Right renal cortex interstitium (tissue), 3 donors: ENCODE measurements at regions not wholly inside any gene's neighbourhood (a gene's known extent, or its start where the extent isn't known, plus 50 kb on each side); places are given as distances from the start of the nearest gene placed in this dataset.
"Not testable (repeated sequence)": the region's sequence is repeated elsewhere in the genome, so short reads cannot be mapped to it uniquely, and the experiment has no call there.

Experiments
- DNase-seq, 3 donors: peaks; one replicate each; pipeline ENCODE4 v3.0.0-alpha.2; 2013; ENCODE audit warnings: low read depth in 3 of 3, low spot score in 2 of 3

DNA sequence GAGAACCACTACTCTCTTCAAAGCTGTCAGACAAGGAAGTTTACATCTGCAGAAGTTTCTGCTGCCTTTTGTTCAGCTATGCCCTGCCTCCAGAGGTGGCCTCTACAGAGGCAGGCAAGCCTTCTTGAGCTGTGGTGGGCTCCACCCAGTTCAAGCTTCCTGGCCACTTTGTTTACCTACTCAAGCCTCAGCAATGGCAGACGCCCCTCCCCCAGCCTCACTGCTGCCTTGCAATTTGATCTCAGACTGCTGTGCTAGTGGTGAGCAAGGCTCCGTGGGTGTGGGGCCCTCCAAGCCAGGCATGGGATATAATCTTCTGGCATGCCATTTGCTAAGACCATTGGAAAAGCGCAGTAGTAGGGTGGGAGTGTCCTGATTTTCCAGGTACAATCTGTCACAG is 144.0 kb downstream of the CCNG2 start:
- DNase-seq = not testable (repeated sequence)

- no peak for DNase-seq
These were observed 148.8 kb downstream of the CCNG2 start for GRCh38 chr4:77305766-77306165.

DNA sequence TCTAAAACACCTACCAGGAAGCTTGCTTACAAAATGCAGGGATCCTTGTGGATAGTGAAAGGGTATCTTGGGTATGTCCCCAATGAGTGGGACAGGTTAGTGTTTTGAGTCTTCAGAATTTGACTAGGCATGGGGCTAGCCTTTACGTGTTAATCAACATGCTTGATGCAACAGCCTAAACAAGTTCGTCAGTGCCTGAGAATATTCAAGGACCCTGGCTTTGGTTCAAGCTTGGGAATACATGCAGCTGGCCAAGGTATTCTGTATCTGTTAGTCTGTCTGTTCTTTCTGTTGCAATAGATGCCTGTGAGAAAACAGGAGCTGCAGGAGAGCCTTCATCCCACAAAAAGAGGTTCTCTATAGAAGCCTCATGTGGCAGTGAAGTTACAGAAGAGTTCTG is 149.5 kb downstream of the CCNG2 start:
- no peak for DNase-seq

DNA sequence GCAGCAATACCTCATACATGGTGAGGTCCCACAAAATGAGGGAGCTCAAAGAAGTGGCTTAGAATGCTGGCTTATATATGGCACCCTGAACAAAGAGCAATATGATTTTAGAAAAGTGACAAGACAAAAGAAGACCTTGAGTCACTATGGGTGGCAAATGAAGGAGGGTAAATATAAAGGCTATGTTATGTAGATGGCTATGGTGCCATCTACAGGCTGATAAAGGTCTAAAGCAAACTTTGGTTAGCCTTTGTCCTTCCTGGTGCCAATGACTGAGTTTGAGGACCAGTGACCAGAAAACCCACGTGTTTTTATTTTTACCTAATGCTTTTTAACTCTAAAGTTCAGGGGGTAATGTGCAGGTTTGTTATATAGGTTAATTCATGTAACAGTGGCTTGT is 151.8 kb downstream of the CCNG2 start:
- no peak for DNase-seq

DNA sequence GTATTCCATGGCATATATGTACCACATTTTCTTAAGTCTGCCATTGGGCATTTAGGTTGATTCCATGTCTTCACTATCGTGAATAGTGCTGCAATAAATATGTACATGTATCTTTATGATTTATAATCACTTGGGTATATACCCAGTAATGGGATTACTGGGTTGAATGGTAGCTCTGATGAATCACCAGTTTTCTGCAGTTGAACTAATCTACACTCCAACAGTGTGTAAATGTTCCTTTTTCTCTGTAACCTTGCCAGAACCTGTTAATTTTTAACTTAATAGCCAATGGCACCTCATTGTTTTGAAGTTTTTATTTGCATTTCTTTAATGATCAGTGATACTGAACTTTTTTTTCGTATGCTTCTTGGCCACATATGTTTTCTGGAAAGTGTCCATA is 152.5 kb downstream of the CCNG2 start:
- no peak for DNase-seq

GRCh38 chr4:77310931-77311330 is 153.9 kb downstream of the CCNG2 start:
- DNase-seq = no peak

- no peak for DNase-seq
These were observed 157.7 kb downstream of the CCNG2 start for GRCh38 chr4:77314697-77315096.

DNA sequence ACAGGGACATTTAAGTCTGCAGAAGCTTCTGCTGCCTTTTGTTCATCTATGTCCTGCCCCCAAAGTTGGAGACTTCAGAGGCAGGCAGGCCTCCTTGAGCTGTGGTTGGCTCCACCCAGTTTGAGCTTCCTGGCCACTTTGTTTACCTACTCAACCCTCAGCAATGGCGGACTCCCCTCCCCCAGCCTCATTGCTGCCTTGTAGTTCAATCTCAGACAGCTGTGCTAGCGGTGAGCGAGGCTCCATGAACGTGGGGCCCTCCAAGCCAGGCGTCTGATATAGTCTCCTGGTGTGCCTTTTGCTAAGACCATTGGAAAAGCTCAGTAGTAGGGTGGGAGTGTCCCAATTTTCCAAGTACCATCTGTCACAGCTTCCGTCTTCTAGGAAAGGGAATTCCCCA is 170.1 kb downstream of the CCNG2 start:
- DNase-seq = no peak

- no peak for DNase-seq
These were observed 175.8 kb downstream of the CCNG2 start for GRCh38 chr4:77332696-77333270.

DNA sequence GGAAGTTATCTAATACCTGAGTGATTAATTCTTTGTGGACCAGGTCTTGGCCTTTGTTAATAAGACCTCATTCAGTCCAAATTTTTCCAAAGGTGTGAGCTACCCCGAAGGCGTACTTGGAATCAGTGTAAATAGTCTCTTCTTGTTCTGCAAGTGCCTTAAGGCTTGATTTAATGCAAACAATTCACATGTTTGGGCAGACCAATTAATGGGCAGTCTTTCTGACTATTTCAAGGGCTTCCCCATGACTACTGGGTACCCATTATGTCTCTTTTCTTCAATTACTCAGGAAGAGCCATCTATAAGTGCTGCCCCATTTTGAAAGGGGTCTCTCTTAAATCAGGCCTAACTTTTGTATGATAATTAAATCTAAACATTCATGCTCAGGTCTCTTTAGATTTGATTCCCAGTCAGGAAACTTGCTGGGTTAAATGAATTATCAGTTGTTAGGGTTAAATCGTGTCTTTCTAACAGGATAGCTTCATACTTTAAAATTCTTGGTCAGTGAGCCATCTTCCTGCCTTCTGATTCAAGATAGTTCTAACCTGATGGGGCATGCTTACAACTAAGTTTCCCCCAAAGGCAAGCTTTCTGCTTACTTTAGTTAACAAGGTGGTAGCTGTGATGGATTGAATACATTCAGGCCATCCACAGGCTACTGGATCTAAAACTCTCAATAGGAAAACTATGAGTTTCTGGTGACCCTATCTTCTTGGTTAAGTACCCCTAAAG is 179.6 kb downstream of the CCNG2 start:
- no peak for DNase-seq

DNA sequence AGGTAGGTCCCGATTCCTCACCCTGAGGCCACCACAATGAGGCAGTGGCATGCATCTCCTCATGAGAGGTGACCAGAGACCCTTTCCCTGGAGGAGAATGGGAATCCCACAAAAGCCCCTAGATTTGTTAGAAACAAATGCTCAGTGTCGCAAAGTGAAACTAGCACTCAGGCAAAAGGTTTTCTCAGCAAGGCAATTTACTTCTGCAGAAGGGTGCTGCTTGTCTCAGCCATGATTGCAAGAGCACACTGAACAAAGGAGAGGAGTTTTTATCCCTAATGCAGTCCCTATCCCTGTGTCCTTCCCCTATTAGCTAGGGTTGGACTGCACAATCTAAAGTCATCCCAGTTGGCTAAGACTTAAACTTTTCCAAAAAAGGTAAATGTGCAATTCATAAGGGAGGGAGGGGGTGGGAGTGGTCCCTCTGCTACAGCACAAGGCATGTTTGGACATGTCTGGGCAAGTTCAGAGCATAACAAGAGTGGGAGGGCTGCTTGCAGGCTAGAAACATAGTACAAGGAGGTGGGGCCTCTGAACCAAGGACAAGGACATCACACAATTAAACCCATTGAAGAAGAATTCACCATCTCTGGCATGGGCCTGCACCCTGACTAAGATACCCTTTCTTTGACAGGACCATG is 185.3 kb downstream of the CCNG2 start:
- no peak for DNase-seq

- DNase-seq = no peak
These were observed 187.0 kb downstream of the CCNG2 start for GRCh38 chr4:77344001-77344400.

DNA sequence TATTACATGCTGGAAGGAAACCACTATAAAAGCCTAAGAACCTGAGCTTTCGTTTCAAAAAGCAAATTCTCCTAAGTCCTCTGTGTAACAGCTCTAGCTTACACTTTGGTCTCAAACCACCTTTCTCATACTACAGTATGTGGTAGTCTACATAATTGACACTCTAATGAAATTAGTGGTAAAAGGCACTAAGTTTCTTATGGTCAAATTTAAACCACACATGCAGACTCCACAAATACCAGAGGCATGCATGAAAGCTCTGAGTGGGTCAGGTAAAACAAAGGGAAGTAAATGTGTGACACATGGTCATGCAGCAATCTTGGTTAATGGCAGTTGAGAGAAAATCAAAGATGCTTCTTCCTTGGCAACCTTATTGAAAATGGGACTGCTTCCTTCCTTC is 187.8 kb downstream of the CCNG2 start:
- DNase-seq = no peak

GRCh38 chr4:77347351-77347966 is 190.5 kb downstream of the CCNG2 start:
- no peak for DNase-seq

GRCh38 chr4:77348815-77349214 is 191.8 kb downstream of the CCNG2 start:
- DNase-seq = no peak

- DNase-seq = no peak
These were observed 192.4 kb downstream of the CCNG2 start for GRCh38 chr4:77349364-77349763.

DNA sequence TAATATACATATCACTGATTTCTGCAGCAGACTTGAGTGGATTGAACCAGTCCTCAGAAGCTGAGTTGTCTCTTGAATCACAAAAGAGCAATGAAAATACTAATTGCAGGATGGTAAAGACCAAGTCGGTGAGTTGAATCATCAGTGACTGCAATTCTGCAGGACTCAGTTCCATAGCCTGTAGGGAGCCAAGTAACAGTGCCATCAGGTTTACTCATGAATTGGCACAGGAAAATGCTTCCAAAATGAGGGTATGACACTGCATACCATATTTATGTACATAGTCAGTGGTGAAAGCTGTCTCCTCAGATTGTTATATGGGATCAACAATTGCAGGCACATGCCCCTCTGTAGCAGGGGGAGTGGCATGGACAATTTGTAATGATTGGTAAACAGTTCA is 192.8 kb downstream of the CCNG2 start:
- no peak for DNase-seq

GRCh38 chr4:77352192-77352591 is 195.2 kb downstream of the CCNG2 start:
- no peak for DNase-seq

- DNase-seq = not testable (repeated sequence)
These were observed 196.8 kb downstream of the CCNG2 start for GRCh38 chr4:77353724-77354315.

DNA sequence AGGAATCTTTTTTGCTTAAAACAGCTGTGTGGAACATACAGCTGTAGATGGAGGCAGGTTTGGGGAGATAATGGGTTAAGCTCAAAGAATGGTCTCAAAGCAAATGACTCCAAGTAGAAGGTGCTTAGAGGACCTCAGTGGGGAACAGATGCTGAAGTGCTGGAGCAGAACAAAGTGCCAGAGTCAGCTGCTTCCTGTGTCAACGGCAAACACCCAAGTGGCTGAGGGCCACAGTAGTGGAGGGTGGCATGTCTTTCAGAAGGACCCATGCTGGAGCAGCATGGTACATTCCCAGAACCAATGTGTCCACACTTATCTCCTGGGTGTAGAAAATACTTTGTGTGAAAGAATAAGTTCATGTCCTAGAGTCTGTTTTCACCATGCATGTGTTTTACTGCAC is 197.5 kb downstream of the CCNG2 start:
- no peak for DNase-seq

GRCh38 chr4:77355731-77356130 is 198.7 kb downstream of the CCNG2 start:
- DNase-seq = no peak
